Thoracic aorta (tissue), 2 donors: ENCODE measurements at regions not wholly inside any gene's neighbourhood (a gene's known extent, or its start where the extent isn't known, plus 50 kb on each side); places are given as distances from the start of the nearest gene placed in this dataset.

Experiments used
- ATAC-seq: fragments of 150-250 bp; one replicate; pipeline ENCODE4 v1.8.0; 2017; ENCODE audit warnings: low read depth; ENCODE audit not compliant: insufficient number of reproducible peaks, low FRiP score
- DNase-seq: peaks from one replicate; pipeline ENCODE4 v3.0.0-alpha.2; 2020; ENCODE audit warnings: low spot score
- H3K27ac ChIP-seq, 2 donors: fragments of 200-600 bp; sonication (generic); 1 replicate in 1 of 2; 2 replicates in 1 of 2; pipeline ENCODE4 v1.5.1; 2016; ENCODE audit warnings: mild to moderate bottlenecking in 2 of 2, moderate library complexity in 2 of 2
- H3K27me3 ChIP-seq: fragments of 200-600 bp; sonication (generic); replicated peaks from 2 replicates; pipeline ENCODE4 v1.6.0; 2016; ENCODE audit warnings: mild to moderate bottlenecking; ENCODE audit not compliant: insufficient read depth
- H3K36me3 ChIP-seq: fragments of 200-600 bp; sonication (generic); one replicate; pipeline ENCODE4 v1.5.1; 2016
- H3K4me1 ChIP-seq, 2 donors: fragments of 200-600 bp; sonication (generic); 1 replicate in 1 of 2; 2 replicates in 1 of 2; pipeline versions ENCODE4 v1.5.1 to v1.6.0; 2016; ENCODE audit warnings: low read depth in 2 of 2, mild to moderate bottlenecking in 1 of 2; ENCODE audit not compliant: control insufficient read depth in 1 of 2
- H3K4me3 ChIP-seq: fragments of 200-600 bp; sonication (generic); 2 replicates; pipeline ENCODE4 v1.5.1; 2016; ENCODE audit warnings: mild to moderate bottlenecking
- H3K9me3 ChIP-seq: fragments of 200-600 bp; sonication (generic); 2 replicates; pipeline ENCODE4 v1.5.1; 2016
- CTCF ChIP-seq: fragments of 200-600 bp; sonication (generic); IDR thresholded peaks from one replicate; pipeline ENCODE4 v1.5.1; 2019; ENCODE audit warnings: antibody characterized with exemption

- Histone ChIP-seq H3K27me3 (no peaks in the 10 kb centered on the region), H3K9me3 (no peaks in the 10 kb centered on the region), H3K4me1 (peaks cover 0 to 4% of the 10 kb centered on the region in 2 donors), H3K4me3 (no peak overlapping the region), H3K36me3 (no peaks in the 10 kb centered on the region), H3K27ac (no peak overlapping the region)
- DNase-seq (no peak), ATAC-seq (no peak)
- TF ChIP-seq CTCF: no peak
Observed at GRCh38 chr5:146948666-146949065, 70.1 kb upstream of the PPP2R2B start.

GRCh38 chr5:146952168-146952567 is 73.6 kb upstream of the PPP2R2B start:
- no peak overlapping the region for H3K4me3 ChIP-seq
- H3K4me1 ChIP-seq: no peaks in the 10 kb centered on the region
- no peak overlapping the region for H3K27ac ChIP-seq
- ATAC-seq: no peak
- no peaks in the 10 kb centered on the region for H3K27me3 ChIP-seq
- no peak for DNase-seq
- no peaks in the 10 kb centered on the region for H3K9me3 ChIP-seq
- no peak for TF ChIP-seq CTCF
- no peaks in the 10 kb centered on the region for H3K36me3 ChIP-seq

GRCh38 chr5:146956217-146956616 is 77.7 kb upstream of the PPP2R2B start:
- Histone ChIP-seq H3K27ac (no peak overlapping the region), H3K27me3 (no peaks in the 10 kb centered on the region), H3K4me1 (no peaks in the 10 kb centered on the region), H3K9me3 (no peaks in the 10 kb centered on the region), H3K36me3 (no peaks in the 10 kb centered on the region), H3K4me3 (no peak overlapping the region)
- no peak for TF ChIP-seq CTCF
- no peak for ATAC-seq
- DNase-seq: no peak

GRCh38 chr5:146959360-146959759 is 80.8 kb upstream of the PPP2R2B start:
- Histone ChIP-seq H3K27ac (no peak overlapping the region), H3K36me3 (no peaks in the 10 kb centered on the region), H3K27me3 (no peaks in the 10 kb centered on the region), H3K4me1 (no peaks in the 10 kb centered on the region), H3K9me3 (no peaks in the 10 kb centered on the region), H3K4me3 (no peak overlapping the region)
- TF ChIP-seq CTCF: no peak
- no peak for DNase-seq
- ATAC-seq: no peak

- Histone ChIP-seq H3K4me1 (peaks cover under 1 to 26% of the 10 kb centered on the region in 2 donors), H3K9me3 (no peaks in the 10 kb centered on the region), H3K4me3 (no peak overlapping the region), H3K36me3 (no peaks in the 10 kb centered on the region), H3K27me3 (no peaks in the 10 kb centered on the region), H3K27ac (no peak overlapping the region)
- no peak for TF ChIP-seq CTCF
- no peak for ATAC-seq
- no peak for DNase-seq
Observed at GRCh38 chr5:146962801-146963355, 84.3 kb upstream of the PPP2R2B start.
